UCSD-AML1 (cell line): ENCODE measurements at regions not wholly inside any gene's neighbourhood (a gene's known extent, or its start where the extent isn't known, plus 50 kb on each side); places are given as distances from the start of the nearest gene placed in this dataset.

Source experiments
- DNase-seq: peaks from one replicate; lab custom pipeline; 2025; ENCODE audit not compliant: unreplicated experiment; lab: John Stamatoyannopoulos, UW

GRCh38 chr1:83596331-83596730 lies 402.6 kb downstream of the TTLL7 start:
- no peak for DNase-seq

- no peak for DNase-seq
These were observed 405.9 kb downstream of the TTLL7 start for GRCh38 chr1:83593073-83593472.

GRCh38 chr1:83588140-83588539 lies 410.8 kb downstream of the TTLL7 start:
- no peak for DNase-seq

- DNase-seq: no peak
These were observed 415.4 kb downstream of the TTLL7 start for GRCh38 chr1:83583351-83584014.

GRCh38 chr1:83581747-83582146 lies 417.2 kb downstream of the TTLL7 start:
- DNase-seq: no peak

GRCh38 chr1:83574791-83575190 lies 424.1 kb downstream of the TTLL7 start:
- no peak for DNase-seq

GRCh38 chr1:83573776-83574175 lies 425.2 kb downstream of the TTLL7 start:
- DNase-seq: no peak

GRCh38 chr1:83571536-83571935 lies 427.4 kb downstream of the TTLL7 start:
- no peak for DNase-seq

- DNase-seq: no peak
These were observed 437.6 kb downstream of the TTLL7 start for GRCh38 chr1:83561346-83561745.

GRCh38 chr1:83559129-83559840 lies 439.6 kb downstream of the TTLL7 start:
- DNase-seq: peak; percentile 27

- no peak for DNase-seq
These were observed 443.1 kb downstream of the TTLL7 start for GRCh38 chr1:83555871-83556270.

GRCh38 chr1:83554174-83554573 lies 444.8 kb downstream of the TTLL7 start:
- DNase-seq: peak; percentile 20

GRCh38 chr1:83552820-83553219 lies 446.1 kb downstream of the TTLL7 start:
- no peak for DNase-seq

GRCh38 chr1:83548311-83548710 lies 450.6 kb downstream of the TTLL7 start:
- DNase-seq: no peak

GRCh38 chr1:83547901-83548300 lies 451.0 kb downstream of the TTLL7 start:
- DNase-seq: no peak

GRCh38 chr1:83546874-83547273 lies 452.1 kb downstream of the TTLL7 start:
- DNase-seq: no peak

- DNase-seq: no peak
These were observed 453.7 kb downstream of the TTLL7 start for GRCh38 chr1:83545066-83545862.

- DNase-seq: no peak
These were observed 455.5 kb downstream of the TTLL7 start for GRCh38 chr1:83543222-83543973.

- DNase-seq: no peak
These were observed 467.2 kb downstream of the TTLL7 start for GRCh38 chr1:83531521-83532309.

GRCh38 chr1:83530506-83530905 lies 468.4 kb downstream of the TTLL7 start:
- no peak for DNase-seq
